CD4-positive, alpha-beta T cell treated with Interleukin-15 for 1 hour (primary cell): ENCODE measurements at regions not wholly inside any gene's neighbourhood (a gene's known extent, or its start where the extent isn't known, plus 50 kb on each side); places are given as distances from the start of the nearest gene placed in this dataset.

ENCODE experiments used
- DNase-seq: peaks from one replicate; pipeline ENCODE4 v3.0.0-alpha.2; 2020

- no peak for DNase-seq
Observed at GRCh38 chr14:25134184-25134583, 84.2 kb upstream of the STXBP6 start.

- DNase-seq, result peak; percentile 27
Observed at GRCh38 chr14:25132732-25133422, 82.9 kb upstream of the STXBP6 start.

GRCh38 chr14:25132094-25132493, 82.1 kb upstream of the STXBP6 start:
- DNase-seq, result no peak

- no peak for DNase-seq
Observed at GRCh38 chr14:25122843-25123242, 72.9 kb upstream of the STXBP6 start.

- DNase-seq, result no peak
Observed at GRCh38 chr14:25122211-25122610, 72.3 kb upstream of the STXBP6 start.

GRCh38 chr14:25121337-25122129, 71.6 kb upstream of the STXBP6 start:
- DNase-seq, result no peak

- no peak for DNase-seq
Observed at GRCh38 chr14:25120261-25120660, 70.3 kb upstream of the STXBP6 start.

- no peak for DNase-seq
Observed at GRCh38 chr14:25118671-25119070, 68.7 kb upstream of the STXBP6 start.

- no peak for DNase-seq
Observed at GRCh38 chr14:25117342-25117741, 67.4 kb upstream of the STXBP6 start.

- no peak for DNase-seq
Observed at GRCh38 chr14:25116607-25117006, 66.7 kb upstream of the STXBP6 start.

- no peak for DNase-seq
Observed at GRCh38 chr14:25113394-25113793, 63.4 kb upstream of the STXBP6 start.

GRCh38 chr14:25111061-25111601, 61.2 kb upstream of the STXBP6 start:
- DNase-seq, result no peak

- DNase-seq, result no peak
Observed at GRCh38 chr14:25110106-25110505, 60.2 kb upstream of the STXBP6 start.

- no peak for DNase-seq
Observed at GRCh38 chr14:25108959-25109358, 59.0 kb upstream of the STXBP6 start.

GRCh38 chr14:25108291-25108690, 58.3 kb upstream of the STXBP6 start:
- DNase-seq, result no peak

- DNase-seq, result no peak
Observed at GRCh38 chr14:25103820-25104219, 53.9 kb upstream of the STXBP6 start.

- DNase-seq, result no peak
Observed at GRCh38 chr14:25103271-25103670, 53.3 kb upstream of the STXBP6 start.

GRCh38 chr14:25102788-25103187, 52.8 kb upstream of the STXBP6 start:
- no peak for DNase-seq

- DNase-seq, result no peak
Observed at GRCh38 chr14:25101276-25101675, 51.3 kb upstream of the STXBP6 start.
